HepG2 (cell line): ENCODE measurements at regions not wholly inside any gene's neighbourhood (a gene's known extent, or its start where the extent isn't known, plus 50 kb on each side); places are given as distances from the start of the nearest gene placed in this dataset.

ENCODE experiments used
- ATAC-seq: fragments of 200-7000 bp; cut with Tn5 transposase; 3 replicates; pipeline ENCODE4 v1.9.1; 2020; ENCODE audit warnings: mild to moderate bottlenecking, moderate library complexity
- BruUV-seq: library from RNA; stranded (reverse); fragments of 400-500 nt; replicated peaks from 2 replicates; lab custom pipeline; 2021; lab: Mats Ljungman, UMichigan
- CTCF ChIA-PET: fragments of 300-600 bp; formaldehyde crosslinking; extraction: SDS; loops from one replicate; lab custom pipeline; 2021; ENCODE audit warnings: low total read pairs, inconsistent platforms, low intra/inter-chr PET ratio; lab: Yijun Ruan, JAX
- POLR2A ChIA-PET: fragments of 350-600 bp; sonication (Branson Sonifier 250); formaldehyde crosslinking; loops from one replicate; lab custom pipeline; 2020; ENCODE audit warnings: antibody characterized with exemption, inconsistent platforms; lab: Yijun Ruan, JAX
- DNase-seq: peaks from one replicate; pipeline ENCODE4 v3.0.0-alpha.2; 2015; ENCODE audit warnings: low spot score
- FAIRE-seq: peaks from 3 replicates; lab custom pipeline; 2011; peaks lifted over from hg19 to GRCh38; lab: Jason Lieb, UNC
- H2AFZ ChIP-seq: one replicate; pipeline ENCODE4 v1.6.1; 2011; ENCODE audit warnings: low read length, inconsistent platforms
- H3K27ac ChIP-seq: fragments of 300-600 bp; 3 replicates; pipeline ENCODE4 v1.8.0; 2011; ENCODE audit warnings: mixed run types, mild to moderate bottlenecking, mixed read lengths, low read length, inconsistent platforms; ENCODE audit not compliant: insufficient read depth; ENCODE audit errors: extremely low read length
- H3K27me3 ChIP-seq, 2 experiments: fragments of 200-600 bp in 1 of 2; 2 replicates in 1 of 2; 3 replicates in 1 of 2; pipeline versions ENCODE4 v1.6.0 to v1.8.0; 2011; ENCODE audit warnings: low read length in 2 of 2, mild to moderate bottlenecking in 2 of 2, moderate library complexity in 2 of 2, inconsistent platforms in 1 of 2; ENCODE audit not compliant: insufficient read depth in 2 of 2, control insufficient read depth in 1 of 2
- H3K36me3 ChIP-seq, 2 experiments: fragments of 200-600 bp in 1 of 2; replicated peaks in 1 of 2; 2 replicates in 1 of 2; 3 replicates in 1 of 2; pipeline versions ENCODE4 v1.5.1 to v1.8.0; 2011; ENCODE audit warnings: low read length in 2 of 2, inconsistent platforms in 1 of 2; ENCODE audit not compliant: insufficient read depth in 2 of 2, control insufficient read depth in 1 of 2
- H3K4me1 ChIP-seq: 2 replicates; pipeline ENCODE4 v1.5.1; 2012; ENCODE audit warnings: low read length, inconsistent platforms; ENCODE audit not compliant: insufficient read depth
- H3K4me2 ChIP-seq: 2 replicates; pipeline ENCODE4 v1.6.0; 2011; ENCODE audit warnings: low read depth, low read length, inconsistent platforms
- H3K4me3 ChIP-seq, 3 experiments: fragments of 200-600 bp in 1 of 3; sonication (generic), shearing (Covaris generic) in 1 of 3; replicated peaks in 1 of 3; 2 replicates each; pipeline ENCODE4 v1.5.1; 2011 to 2016; ENCODE audit warnings: low read length in 3 of 3, inconsistent platforms in 2 of 3, low read depth in 2 of 3, mild to moderate bottlenecking in 2 of 3, control low read depth in 1 of 3, mixed read lengths in 1 of 3; ENCODE audit not compliant: insufficient read depth in 1 of 3
- H3K79me2 ChIP-seq: one replicate; pipeline ENCODE4 v1.6.1; 2011; ENCODE audit warnings: low read length, inconsistent platforms; ENCODE audit not compliant: insufficient read depth
- H3K9ac ChIP-seq: 2 replicates; pipeline ENCODE4 v1.6.0; 2011; ENCODE audit warnings: mild to moderate bottlenecking, low read depth, low read length, inconsistent platforms; ENCODE audit not compliant: insufficient read depth
- H3K9me3 ChIP-seq: 2 replicates; pipeline ENCODE4 v1.5.1; 2012; ENCODE audit warnings: mild to moderate bottlenecking, low read length
- H4K20me1 ChIP-seq: 2 replicates; pipeline ENCODE4 v1.6.0; 2011; ENCODE audit warnings: inconsistent platforms, mild to moderate bottlenecking, low read length, moderate library complexity; ENCODE audit not compliant: insufficient read depth
- CEBPG ChIP-seq: IDR thresholded peaks from 2 replicates; pipeline ENCODE4 v1.6.1; 2016
- HOXA5 ChIP-seq: sonication (generic); formaldehyde crosslinking; IDR thresholded peaks from 2 replicates; pipeline ENCODE4 v1.4.0; 2020; ENCODE audit warnings: missing genetic modification reagents
- MIXL1 ChIP-seq: IDR thresholded peaks from 2 replicates; pipeline ENCODE4 v1.6.1; 2016
- SMAD3 ChIP-seq: sonication (generic); formaldehyde crosslinking; IDR thresholded peaks from 2 replicates; pipeline ENCODE4 v1.4.0; 2020; ENCODE audit warnings: missing genetic modification reagents
- ZFP90 ChIP-seq: sonication (generic); formaldehyde crosslinking; IDR thresholded peaks from 2 replicates; pipeline ENCODE4 v1.8.0; 2022; ENCODE audit warnings: missing genetic modification reagents, mild to moderate bottlenecking, inconsistent platforms, borderline replicate concordance
- ZNF75D ChIP-seq: sonication (generic); formaldehyde crosslinking; IDR thresholded peaks from 2 replicates; pipeline ENCODE4 v1.8.1; 2023; ENCODE audit warnings: missing genetic modification reagents, mild to moderate bottlenecking, borderline replicate concordance
- WGBS: methylation state at CpG from one replicate; pipeline ENCODE4 v1.1.6; 2017; ENCODE audit warnings: low lambda C conversion rate; 5-methylcytosine and 5-hydroxymethylcytosine counted together
- in situ Hi-C: cut with HindIII; loops from 2 replicates; pipeline ENCODE4 v1.10.0; 2017; ENCODE audit warnings: low pct_unique_long_range_greater_than_20kb; ENCODE audit not compliant: extremely low pct_ligation_motif_present
- intact Hi-C: fragments of 100-400 bp; cut with micrococcal nuclease; formaldehyde crosslinking; loops from one replicate; pipeline ENCODE4 v1.10.0; 2022; ENCODE audit not compliant: unreplicated experiment
- TF ChIP-seq, protein P1 (sequence below): sonication (generic); formaldehyde crosslinking; conservative IDR thresholded peaks from 2 replicates; pipeline ENCODE4 v1.8.1; 2023; ENCODE audit warnings: missing genetic modification reagents
- TF ChIP-seq, protein P2 (sequence below): sonication (generic); formaldehyde crosslinking; IDR thresholded peaks from 2 replicates; pipeline ENCODE4 v1.5.1; 2020; ENCODE audit warnings: missing genetic modification reagents, mild to moderate bottlenecking, borderline replicate concordance

DNA sequence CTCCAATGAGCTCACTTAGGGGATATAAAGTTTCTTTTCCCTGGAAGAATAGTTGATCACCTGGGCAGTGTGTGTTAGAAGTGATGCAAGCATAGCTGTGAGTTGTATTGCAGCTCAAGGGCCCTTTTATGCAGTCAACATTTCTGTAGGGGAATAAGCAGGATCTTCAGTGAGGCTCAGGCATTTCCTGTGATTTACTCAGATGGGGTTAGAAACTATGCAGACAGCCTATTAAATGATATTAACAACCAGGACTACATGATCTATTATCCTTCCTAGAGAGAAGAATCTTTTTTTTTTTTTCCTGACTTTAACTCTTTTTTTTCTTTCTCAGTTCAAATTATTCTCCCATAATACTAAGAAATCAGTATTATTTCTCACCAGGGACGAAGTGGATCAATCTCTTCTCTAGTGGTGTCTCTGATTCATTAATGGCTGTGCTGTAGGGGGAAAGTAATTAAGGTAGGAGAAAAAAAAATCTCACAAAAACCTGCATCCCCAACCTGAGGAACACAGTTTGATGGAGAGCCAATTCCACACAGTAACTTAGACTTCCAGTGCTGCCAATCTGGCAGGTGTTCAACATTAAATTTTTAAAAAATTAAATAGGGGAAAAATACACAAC lies 126.4 kb upstream of the SLC10A2 start:
- Histone ChIP-seq H3K4me3 (no peak overlapping the region), H3K27ac (no peak overlapping the region), H3K4me1 (peaks cover 17% of the 10 kb centered on the region), H3K4me2 (no peak overlapping the region), H3K79me2 (no peaks in the 10 kb centered on the region), H3K36me3 (no peaks in the 10 kb centered on the region), H3K27me3 (no peaks in the 10 kb centered on the region), H2AFZ (no peak overlapping the region), H3K9me3 (no peaks in the 10 kb centered on the region), H4K20me1 (no peaks in the 10 kb centered on the region), H3K9ac (no peak overlapping the region)
- intact Hi-C loops, result no loop called here
- no TSS peak for BruUV-seq
- in situ Hi-C loops, result no loop called here
- TF ChIP-seq CEBPG (CRISPR knock-in tag) (no peak), ZFP90 (CRISPR knock-in tag) (no peak), ZNF75D (CRISPR knock-in tag) (no peak), HOXA5 (CRISPR knock-in tag) (no peak), SMAD3 (no peak), MIXL1 (CRISPR knock-in tag) (no peak)
- TF ChIP-seq, protein P1, sequence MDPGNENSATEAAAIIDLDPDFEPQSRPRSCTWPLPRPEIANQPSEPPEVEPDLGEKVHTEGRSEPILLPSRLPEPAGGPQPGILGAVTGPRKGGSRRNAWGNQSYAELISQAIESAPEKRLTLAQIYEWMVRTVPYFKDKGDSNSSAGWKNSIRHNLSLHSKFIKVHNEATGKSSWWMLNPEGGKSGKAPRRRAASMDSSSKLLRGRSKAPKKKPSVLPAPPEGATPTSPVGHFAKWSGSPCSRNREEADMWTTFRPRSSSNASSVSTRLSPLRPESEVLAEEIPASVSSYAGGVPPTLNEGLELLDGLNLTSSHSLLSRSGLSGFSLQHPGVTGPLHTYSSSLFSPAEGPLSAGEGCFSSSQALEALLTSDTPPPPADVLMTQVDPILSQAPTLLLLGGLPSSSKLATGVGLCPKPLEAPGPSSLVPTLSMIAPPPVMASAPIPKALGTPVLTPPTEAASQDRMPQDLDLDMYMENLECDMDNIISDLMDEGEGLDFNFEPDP (CRISPR knock-in tag), result no peak
- TF ChIP-seq, protein P2, sequence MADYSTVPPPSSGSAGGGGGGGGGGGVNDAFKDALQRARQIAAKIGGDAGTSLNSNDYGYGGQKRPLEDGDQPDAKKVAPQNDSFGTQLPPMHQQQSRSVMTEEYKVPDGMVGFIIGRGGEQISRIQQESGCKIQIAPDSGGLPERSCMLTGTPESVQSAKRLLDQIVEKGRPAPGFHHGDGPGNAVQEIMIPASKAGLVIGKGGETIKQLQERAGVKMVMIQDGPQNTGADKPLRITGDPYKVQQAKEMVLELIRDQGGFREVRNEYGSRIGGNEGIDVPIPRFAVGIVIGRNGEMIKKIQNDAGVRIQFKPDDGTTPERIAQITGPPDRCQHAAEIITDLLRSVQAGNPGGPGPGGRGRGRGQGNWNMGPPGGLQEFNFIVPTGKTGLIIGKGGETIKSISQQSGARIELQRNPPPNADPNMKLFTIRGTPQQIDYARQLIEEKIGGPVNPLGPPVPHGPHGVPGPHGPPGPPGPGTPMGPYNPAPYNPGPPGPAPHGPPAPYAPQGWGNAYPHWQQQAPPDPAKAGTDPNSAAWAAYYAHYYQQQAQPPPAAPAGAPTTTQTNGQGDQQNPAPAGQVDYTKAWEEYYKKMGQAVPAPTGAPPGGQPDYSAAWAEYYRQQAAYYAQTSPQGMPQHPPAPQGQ, result no peak
- no peak for ATAC-seq
- POLR2A ChIA-PET, result no interaction called here
- DNase-seq, result no peak
- FAIRE-seq, result no peak
- 0% methylated on average over 1 of the region's 1 CpG for WGBS
- CTCF ChIA-PET, result no interaction called here
